ENCODE measurements at regions not wholly inside any gene's neighbourhood (a gene's known extent, or its start where the extent isn't known, plus 50 kb on each side); places are given as distances from the start of the nearest gene placed in this dataset.
A peak's percentile ranks its signal among the peaks of the same experiment; 100 is the strongest.

GRCh38 chr18:22694954-22695353 lies 238.2 kb upstream of the RBBP8 start:
- peak overlapping the region; percentile 40 to 84 (median 66) for H3K27ac ChIP-seq
- intact Hi-C loops (cut with DNase I): loop anchor here in 1 of 2 donors (10.0 kb wide), 1 partner anchor 100 kb away; no protein-coding TSS in a partner anchor
- no peaks in the 10 kb centered on the region for H3K9me3 ChIP-seq (replicated peaks in 1 of 3)
- no peaks in the 10 kb centered on the region for H3K36me3 ChIP-seq (replicated peaks in 1 of 2)
- H3K4me1 ChIP-seq (replicated peaks in 1 of 2): peaks cover 16 to 24% of the 10 kb centered on the region in 2 donors
- DNase-seq: peak; percentile 86 to 95 (median 95)
- peak overlapping the region in 1 of 4 donors; percentile 22 for H3K4me3 ChIP-seq
- no peaks in the 10 kb centered on the region for H3K27me3 ChIP-seq
- TF ChIP-seq POLR2A (IDR thresholded peaks at IDR 0.05) (peak in 1 of 2 donors; percentile 80), CTCF (IDR thresholded peaks at IDR 0.05) (no peak)
- WGBS, 4 donors: 38 to 62% (median 44%) methylated on average over 8 of the region's 8 CpGs

- DNase-seq: no peak
- intact Hi-C loops (cut with DNase I): loop anchor here in 1 of 2 donors (10.0 kb wide), 1 partner anchor 101 kb away; no protein-coding TSS in a partner anchor
- Histone ChIP-seq H3K27ac (peak overlapping the region; percentile 40 to 84 (median 66)), H3K4me1 (replicated peaks in 1 of 2) (peaks cover 16 to 29% of the 10 kb centered on the region in 2 donors), H3K27me3 (no peaks in the 10 kb centered on the region), H3K4me3 (peak overlapping the region in 1 of 4 donors; percentile 22), H3K36me3 (replicated peaks in 1 of 2) (no peaks in the 10 kb centered on the region), H3K9me3 (replicated peaks in 1 of 3) (no peaks in the 10 kb centered on the region)
- TF ChIP-seq POLR2A (IDR thresholded peaks at IDR 0.05): no peak
- no peak for TF ChIP-seq CTCF (IDR thresholded peaks at IDR 0.05)
- 58 to 61% (median 58%) methylated on average over 4 of the region's 4 CpGs for WGBS, 4 donors
Observed at GRCh38 chr18:22695674-22696073, 237.5 kb upstream of the RBBP8 start.

- Histone ChIP-seq H3K9me3 (replicated peaks in 1 of 3) (no peaks in the 10 kb centered on the region), H3K36me3 (replicated peaks in 1 of 2) (no peaks in the 10 kb centered on the region), H3K27ac (no peak overlapping the region), H3K27me3 (no peaks in the 10 kb centered on the region), H3K4me3 (no peak overlapping the region), H3K4me1 (replicated peaks in 1 of 2) (peaks cover 25 to 32% of the 10 kb centered on the region in 2 donors)
- TF ChIP-seq CTCF (IDR thresholded peaks at IDR 0.05): no peak
- no peak for TF ChIP-seq POLR2A (IDR thresholded peaks at IDR 0.05)
- no peak for DNase-seq
- 90 to 100% (median 93%) methylated on average over 3 of the region's 3 CpGs for WGBS, 4 donors
- intact Hi-C loops (cut with DNase I): loop anchor here in 1 of 2 donors (10.0 kb wide), 1 partner anchor 103 kb away; no protein-coding TSS in a partner anchor
Observed at GRCh38 chr18:22697561-22697960, 235.6 kb upstream of the RBBP8 start.

- DNase-seq: peak in 1 of 7 donors; percentile 26
- intact Hi-C loops (cut with DNase I): loop anchor here in 1 of 2 donors (10.0 kb wide), 1 partner anchor 104 kb away; no protein-coding TSS in a partner anchor
Observed at GRCh38 chr18:22698711-22699110, 234.4 kb upstream of the RBBP8 start.

More at GRCh38 chr18:22698711-22699110, 234.4 kb upstream of the RBBP8 start:
- Histone ChIP-seq H3K27ac (no peak overlapping the region), H3K36me3 (replicated peaks in 1 of 2) (no peaks in the 10 kb centered on the region), H3K9me3 (replicated peaks in 1 of 3) (no peaks in the 10 kb centered on the region), H3K27me3 (no peaks in the 10 kb centered on the region), H3K4me3 (no peak overlapping the region), H3K4me1 (replicated peaks in 1 of 2) (peaks cover 28 to 32% of the 10 kb centered on the region in 2 donors)
- no peak for TF ChIP-seq POLR2A (IDR thresholded peaks at IDR 0.05)
- TF ChIP-seq CTCF (IDR thresholded peaks at IDR 0.05): no peak
- WGBS, 4 donors: 83 to 100% (median 95%) methylated on average over 1 of the region's 1 CpG

Data from adrenal gland (tissue), 9 donors.